Testis (tissue), 2 donors: ENCODE measurements at regions not wholly inside any gene's neighbourhood (a gene's known extent, or its start where the extent isn't known, plus 50 kb on each side); places are given as distances from the start of the nearest gene placed in this dataset.

Source experiments
- DNase-seq: peaks from one replicate; pipeline ENCODE4 v3.0.0-alpha.2; 2019
- H3K27ac ChIP-seq, 2 donors: fragments of 200-600 bp; sonication (generic); one replicate each; pipeline ENCODE4 v1.5.1; 2019
- H3K27me3 ChIP-seq: fragments of 200-600 bp; sonication (generic); one replicate; pipeline ENCODE4 v1.5.1; 2019
- H3K36me3 ChIP-seq: fragments of 200-600 bp; sonication (generic); one replicate; pipeline ENCODE4 v1.5.1; 2017; ENCODE audit warnings: low read depth; ENCODE audit errors: missing control alignments
- H3K4me1 ChIP-seq: fragments of 200-600 bp; sonication (generic); one replicate; pipeline ENCODE4 v1.5.1; 2019
- H3K4me3 ChIP-seq, 2 donors: fragments of 200-600 bp; sonication (generic); one replicate each; pipeline ENCODE4 v1.5.1; 2017 to 2019
- H3K9me3 ChIP-seq: fragments of 200-600 bp; sonication (generic); one replicate; pipeline ENCODE4 v1.5.1; 2017
- CTCF ChIP-seq, 3 experiments: fragments of 450-650 bp in 2 of 3; fragments of 200-600 bp in 1 of 3; sonication (generic) in 1 of 3; IDR thresholded peaks; one replicate each; pipeline ENCODE4 v1.5.1; 2016 to 2019; ENCODE audit warnings: antibody characterized with exemption in 3 of 3, mild to moderate bottlenecking in 2 of 3, moderate library complexity in 1 of 3
- POLR2A ChIP-seq: fragments of 450-650 bp; IDR thresholded peaks from one replicate; pipeline ENCODE4 v1.6.1; 2017; ENCODE audit warnings: antibody characterized with exemption, mild to moderate bottlenecking, moderate library complexity
- WGBS, 2 donors: methylation state at CpG; one replicate each; pipeline ENCODE4 v1.1.5; 2018; 5-methylcytosine and 5-hydroxymethylcytosine counted together
- intact Hi-C: fragments of 100-400 bp; cut with DNase I; formaldehyde crosslinking; loops from one replicate; pipeline ENCODE4 v1.15.1; 2023; ENCODE audit warnings: low total_unique reads

- H3K4me3 ChIP-seq: no peak overlapping the region
- H3K27ac ChIP-seq: peak overlapping the region in 1 of 2 donors; percentile 11
- 29 to 36% methylated on average over 7 of the region's 7 CpGs for WGBS, 2 donors
Measured at GRCh38 chr20:39885975-39886649, 802.9 kb downstream of the MAFB start.

GRCh38 chr20:39882806-39883205 is 806.2 kb downstream of the MAFB start:
- H3K27ac ChIP-seq: peak overlapping the region in 1 of 2 donors; percentile 37
- WGBS, 2 donors: 73 to 100% methylated on average over 1 of the region's 1 CpG
- H3K27me3 ChIP-seq: no peaks in the 10 kb centered on the region
- no peak for DNase-seq
- TF ChIP-seq POLR2A (no peak), CTCF (IDR thresholded peaks at IDR 0.05) (no peak)
- no peaks in the 10 kb centered on the region for H3K36me3 ChIP-seq
- no peaks in the 10 kb centered on the region for H3K9me3 ChIP-seq
- no peak overlapping the region for H3K4me3 ChIP-seq
- intact Hi-C loops: loop anchor here (10.0 kb wide), 1 partner anchor 812 kb away; no protein-coding TSS in a partner anchor
- H3K4me1 ChIP-seq: peaks cover 6% of the 10 kb centered on the region

More at GRCh38 chr20:39885975-39886649, 802.9 kb downstream of the MAFB start:
- TF ChIP-seq CTCF (IDR thresholded peaks at IDR 0.05) (peak; percentile 25 to 61 (median 46)), POLR2A (no peak)
- intact Hi-C loops: loop anchor here (10.0 kb wide), 1 partner anchor 809 kb away; no protein-coding TSS in a partner anchor
- Histone ChIP-seq H3K9me3 (no peaks in the 10 kb centered on the region), H3K4me1 (peaks cover 6% of the 10 kb centered on the region), H3K36me3 (no peaks in the 10 kb centered on the region), H3K27me3 (no peaks in the 10 kb centered on the region)
- DNase-seq: peak; percentile 89

GRCh38 chr20:39880890-39881289 is 808.1 kb downstream of the MAFB start:
- Histone ChIP-seq H3K27ac (no peak overlapping the region), H3K36me3 (no peaks in the 10 kb centered on the region), H3K4me3 (no peak overlapping the region), H3K4me1 (no peaks in the 10 kb centered on the region), H3K27me3 (no peaks in the 10 kb centered on the region), H3K9me3 (no peaks in the 10 kb centered on the region)
- 89 to 93% methylated on average over 4 of the region's 4 CpGs for WGBS, 2 donors
- TF ChIP-seq CTCF (IDR thresholded peaks at IDR 0.05) (no peak), POLR2A (no peak)
- DNase-seq: no peak
- intact Hi-C loops: loop anchor here (10.0 kb wide), 1 partner anchor 814 kb away; no protein-coding TSS in a partner anchor

- intact Hi-C loops: loop anchor here (10.0 kb wide), 1 partner anchor 614 kb away; no protein-coding TSS in a partner anchor
- TF ChIP-seq CTCF (IDR thresholded peaks at IDR 0.05) (no peak), POLR2A (no peak)
- 83 to 93% methylated on average over 2 of the region's 2 CpGs for WGBS, 2 donors
Measured at GRCh38 chr20:39879296-39879695, 809.7 kb downstream of the MAFB start.

More at GRCh38 chr20:39879296-39879695, 809.7 kb downstream of the MAFB start:
- H3K4me1 ChIP-seq: no peaks in the 10 kb centered on the region
- no peaks in the 10 kb centered on the region for H3K36me3 ChIP-seq
- H3K4me3 ChIP-seq: no peak overlapping the region
- DNase-seq: no peak
- no peak overlapping the region for H3K27ac ChIP-seq
- H3K9me3 ChIP-seq: no peaks in the 10 kb centered on the region
- H3K27me3 ChIP-seq: no peaks in the 10 kb centered on the region
